ENCODE measurements at regions not wholly inside any gene's neighbourhood (a gene's known extent, or its start where the extent isn't known, plus 50 kb on each side); places are given as distances from the start of the nearest gene placed in this dataset.

- no TSS peak for BruUV-seq (replicated peaks)
- no peak overlapping the region for H4K5ac ChIP-seq (ENCODE audit: low read depth, low read length)
- no peaks in the 10 kb centered on the region for H4K20me1 ChIP-seq (ENCODE audit: insufficient read depth, low read length)
- no peak overlapping the region for H3K18ac ChIP-seq (ENCODE audit: low read depth, low read length)
- no peak overlapping the region for H3K9ac ChIP-seq (ENCODE audit: low read depth, low read length)
- no peak overlapping the region for H3K27ac ChIP-seq (ENCODE audit: insufficient read depth, low read length)
- ATAC-seq (ENCODE audit: low read depth) (no peak), DNase-seq (no peak)
- H2BK5ac ChIP-seq (ENCODE audit: low read depth, low read length, poor library complexity, severe bottlenecking), result no peak overlapping the region
- H3K4ac ChIP-seq (ENCODE audit: low read depth, low read length), result no peak overlapping the region
- WGBS, 2 experiments (ENCODE audit: extremely low coverage in 2 of 2, insufficient read length in 1 of 2), result no CpG with 5 or more reads among the region's 7 CpGs
- dilution Hi-C loops (cut with HindIII; ENCODE audit: low sequenced_read_pairs, unreplicated experiment) (no loop called here), in situ Hi-C loops (cut with MboI; ENCODE audit: low sequenced_read_pairs) (no loop called here), intact Hi-C loops (cut with micrococcal nuclease) (no loop called here)
- H2AK5ac ChIP-seq (ENCODE audit: low read depth, low read length), result no peak overlapping the region
- H3K27me3 ChIP-seq (ENCODE audit: control insufficient read depth, insufficient read depth, low read length), result no peaks in the 10 kb centered on the region
- H3K4me3 ChIP-seq (ENCODE audit: insufficient read depth, low read depth, low read length), result no peak overlapping the region
- H3K23ac ChIP-seq (ENCODE audit: low read depth, low read length), result no peak overlapping the region
- H3K4me2 ChIP-seq (ENCODE audit: low read depth, low read length), result no peak overlapping the region
- H4K8ac ChIP-seq (ENCODE audit: low read depth in 2 of 2, low read length in 2 of 2), result no peak overlapping the region
- POLR2A ChIA-PET (ENCODE audit: unreplicated experiment), result interaction anchor here (0.6 kb wide), 1 partner anchor 52 kb away, joined by 3 read pairs; no protein-coding TSS in a partner anchor
- no peak overlapping the region for H3K56ac ChIP-seq (ENCODE audit: extremely low read depth, insufficient read depth, low read length)
- no peak overlapping the region for H2AK9ac ChIP-seq (replicated peaks; ENCODE audit: low read depth, low read length, poor library complexity)
- no peaks in the 10 kb centered on the region for H3K4me1 ChIP-seq (ENCODE audit: control insufficient read depth, insufficient read depth, low read length)
- CTCF ChIA-PET, result no interaction called here
- H2AFZ ChIP-seq (replicated peaks; ENCODE audit: low read length, poor library complexity), result no peak overlapping the region
- no peak overlapping the region for H2BK15ac ChIP-seq (ENCODE audit: low read depth, low read length)
- H3K9me3 ChIP-seq (ENCODE audit: control insufficient read depth, insufficient read depth, low read length), result no peaks in the 10 kb centered on the region
- no peak overlapping the region for H4K91ac ChIP-seq (ENCODE audit: insufficient read depth, low read depth, low read length)
- no peak overlapping the region for H3K14ac ChIP-seq (replicated peaks; ENCODE audit: low read depth, low read length)
- TF ChIP-seq RCOR1 (IDR thresholded peaks at IDR 0.05; ENCODE audit: insufficient replicate concordance, low read length), result no peak
- TF ChIP-seq, protein P1, sequence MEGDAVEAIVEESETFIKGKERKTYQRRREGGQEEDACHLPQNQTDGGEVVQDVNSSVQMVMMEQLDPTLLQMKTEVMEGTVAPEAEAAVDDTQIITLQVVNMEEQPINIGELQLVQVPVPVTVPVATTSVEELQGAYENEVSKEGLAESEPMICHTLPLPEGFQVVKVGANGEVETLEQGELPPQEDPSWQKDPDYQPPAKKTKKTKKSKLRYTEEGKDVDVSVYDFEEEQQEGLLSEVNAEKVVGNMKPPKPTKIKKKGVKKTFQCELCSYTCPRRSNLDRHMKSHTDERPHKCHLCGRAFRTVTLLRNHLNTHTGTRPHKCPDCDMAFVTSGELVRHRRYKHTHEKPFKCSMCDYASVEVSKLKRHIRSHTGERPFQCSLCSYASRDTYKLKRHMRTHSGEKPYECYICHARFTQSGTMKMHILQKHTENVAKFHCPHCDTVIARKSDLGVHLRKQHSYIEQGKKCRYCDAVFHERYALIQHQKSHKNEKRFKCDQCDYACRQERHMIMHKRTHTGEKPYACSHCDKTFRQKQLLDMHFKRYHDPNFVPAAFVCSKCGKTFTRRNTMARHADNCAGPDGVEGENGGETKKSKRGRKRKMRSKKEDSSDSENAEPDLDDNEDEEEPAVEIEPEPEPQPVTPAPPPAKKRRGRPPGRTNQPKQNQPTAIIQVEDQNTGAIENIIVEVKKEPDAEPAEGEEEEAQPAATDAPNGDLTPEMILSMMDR (conservative IDR thresholded peaks at IDR 0.05; ENCODE audit: low read depth, low read length), result no peak
- no peak for TF ChIP-seq CEBPB (IDR thresholded peaks at IDR 0.05; ENCODE audit: low read depth, low read length)
- TF ChIP-seq RAD21 (IDR thresholded peaks at IDR 0.05; ENCODE audit: low read length), result no peak
- no peak for TF ChIP-seq RFX5 (IDR thresholded peaks at IDR 0.05; ENCODE audit: low read depth, low read length)
- H2BK120ac ChIP-seq (ENCODE audit: low read depth, low read length), result no peak overlapping the region
- no peaks in the 10 kb centered on the region; the same call in none of the 2 replicates for H3K9me1 ChIP-seq (ENCODE audit: insufficient read depth, low read length)
- H3K36me3 ChIP-seq (ENCODE audit: control insufficient read depth, insufficient read depth, low read length), result peaks cover 17% of the 10 kb centered on the region
- peaks cover 0 to 26% of the 10 kb centered on the region in 2 experiments; a peak in 3 of 4 replicates for H3K79me1 ChIP-seq (ENCODE audit: low read depth in 1 of 2, low read length in 2 of 2)
- no peak overlapping the region for H2BK20ac ChIP-seq (ENCODE audit: low read depth, low read length)
Observed at GRCh38 chrX:10071451-10072144, 85.2 kb upstream of the CLCN4 start.

Measured in IMR-90 (cell line).